PC-3 (cell line): ENCODE measurements at regions not wholly inside any gene's neighbourhood (a gene's known extent, or its start where the extent isn't known, plus 50 kb on each side); places are given as distances from the start of the nearest gene placed in this dataset.

Experiments
- ATAC-seq: fragments of 200-7000 bp; cut with Tn5 transposase; 2 replicates; pipeline ENCODE4 v1.9.1; 2020; ENCODE audit warnings: mild to moderate bottlenecking, moderate library complexity
- BruUV-seq: library from RNA; stranded (reverse); fragments of 400-500 nt; replicated peaks from 2 replicates; lab custom pipeline; 2021; lab: Mats Ljungman, UMichigan
- CTCF ChIA-PET: fragments of 300-600 bp; sonication (Branson Sonifier 250); formaldehyde crosslinking; loops from one replicate; lab custom pipeline; 2022; ENCODE audit warnings: antibody characterized with exemption; lab: Charles Lee
- POLR2A ChIA-PET: fragments of 300-600 bp; sonication (Branson Sonifier 250); formaldehyde crosslinking; loops from one replicate; lab custom pipeline; 2022; ENCODE audit warnings: antibody characterized with exemption; ENCODE audit not compliant: unreplicated experiment; lab: Charles Lee
- DNase-seq: peaks from one replicate; pipeline ENCODE4 v3.0.0-alpha.2; 2015
- H2AFZ ChIP-seq: fragments of 300-600 bp; sonication (generic); 2 replicates; pipeline ENCODE4 v1.6.0; 2016; ENCODE audit warnings: antibody characterized with exemption, low read length
- H3F3A ChIP-seq: fragments of 300-600 bp; sonication (generic); one replicate; pipeline ENCODE4 v1.6.0; 2017; ENCODE audit warnings: antibody characterized with exemption, low read length, control low read depth, mild to moderate bottlenecking; ENCODE audit not compliant: unreplicated experiment
- H3K27ac ChIP-seq: fragments of 300-600 bp; sonication (generic); 2 replicates; pipeline ENCODE4 v1.5.1; 2016; ENCODE audit warnings: mild to moderate bottlenecking, low read length
- H3K27me3 ChIP-seq: fragments of 300-600 bp; sonication (generic); 2 replicates; pipeline ENCODE4 v1.6.1; 2016; ENCODE audit warnings: low read length, mixed read lengths
- H3K36me3 ChIP-seq: fragments of 300-600 bp; sonication (generic); 2 replicates; pipeline ENCODE4 v1.6.1; 2016; ENCODE audit warnings: low read depth, mixed run types, low read length, mixed read lengths
- H3K4me1 ChIP-seq: fragments of 300-600 bp; sonication (generic); 2 replicates; pipeline ENCODE4 v1.5.1; 2016; ENCODE audit warnings: low read length; ENCODE audit not compliant: insufficient read depth
- H3K4me2 ChIP-seq: fragments of 300-600 bp; sonication (generic); 2 replicates; pipeline ENCODE4 v1.6.0; 2016; ENCODE audit warnings: low read length
- H3K4me3 ChIP-seq: fragments of 300-600 bp; sonication (generic); 2 replicates; pipeline ENCODE4 v1.5.1; 2016; ENCODE audit warnings: mild to moderate bottlenecking, low read length, mixed read lengths
- H3K79me2 ChIP-seq: fragments of 300-600 bp; sonication (generic); 2 replicates; pipeline ENCODE4 v1.6.1; 2017; ENCODE audit warnings: low read length, mixed read lengths
- H3K9ac ChIP-seq: fragments of 300-600 bp; sonication (generic); 2 replicates; pipeline ENCODE4 v1.6.0; 2016; ENCODE audit warnings: mild to moderate bottlenecking, low read length
- H3K9me2 ChIP-seq: fragments of 300-600 bp; sonication (generic); replicated peaks from 2 replicates; pipeline ENCODE4 v1.6.1; 2016; ENCODE audit warnings: mixed run types, low read length, mixed read lengths
- H3K9me3 ChIP-seq: fragments of 300-600 bp; sonication (generic); 2 replicates; pipeline ENCODE4 v1.6.1; 2016; ENCODE audit warnings: low read length, mixed read lengths
- H4K20me1 ChIP-seq: fragments of 300-600 bp; sonication (generic); 2 replicates; pipeline ENCODE4 v1.6.1; 2016; ENCODE audit warnings: low read length, mixed read lengths
- EZH2 ChIP-seq: fragments of 300-600 bp; sonication (generic); IDR thresholded peaks from one replicate; pipeline ENCODE4 v1.6.1; 2017; ENCODE audit warnings: antibody characterized with exemption, mild to moderate bottlenecking, low read length; ENCODE audit not compliant: unreplicated experiment
- EZH2phosphoT487 ChIP-seq: fragments of 300-600 bp; sonication (generic); IDR thresholded peaks from 2 replicates; pipeline ENCODE4 v1.6.1; 2018; ENCODE audit warnings: mild to moderate bottlenecking, antibody characterized with exemption, low read length, borderline replicate concordance
- intact Hi-C: fragments of 100-400 bp; cut with micrococcal nuclease; formaldehyde crosslinking; loops from 2 replicates; pipeline ENCODE4 v1.9.0; 2023
- TF ChIP-seq, protein P1 (sequence below): fragments of 300-600 bp; sonication (generic); conservative IDR thresholded peaks from 2 replicates; pipeline ENCODE4 v1.5.1; 2017; ENCODE audit warnings: antibody characterized with exemption, low read depth, mild to moderate bottlenecking, low read length

DNA sequence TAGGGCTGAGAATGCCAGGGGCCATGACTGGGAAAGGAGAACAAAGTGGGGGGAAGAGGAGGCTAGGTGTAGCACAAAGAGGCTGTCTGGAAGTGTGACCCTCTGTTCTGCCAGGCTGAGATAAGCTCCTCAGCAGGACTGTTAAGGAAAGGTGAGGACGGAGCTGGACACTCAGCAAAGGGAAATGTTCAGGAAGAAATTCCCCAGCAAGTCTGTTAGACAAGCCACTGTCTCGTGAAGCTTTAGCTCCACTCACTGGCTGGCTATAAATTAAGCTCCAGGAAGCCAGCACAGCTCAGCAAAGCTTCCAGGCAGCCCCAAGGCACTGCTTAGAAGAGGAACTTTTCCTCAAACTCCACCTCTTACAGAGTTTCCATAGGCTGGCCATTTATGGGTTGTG, 181.2 kb upstream of the API5 start:
- TF ChIP-seq, protein P1, sequence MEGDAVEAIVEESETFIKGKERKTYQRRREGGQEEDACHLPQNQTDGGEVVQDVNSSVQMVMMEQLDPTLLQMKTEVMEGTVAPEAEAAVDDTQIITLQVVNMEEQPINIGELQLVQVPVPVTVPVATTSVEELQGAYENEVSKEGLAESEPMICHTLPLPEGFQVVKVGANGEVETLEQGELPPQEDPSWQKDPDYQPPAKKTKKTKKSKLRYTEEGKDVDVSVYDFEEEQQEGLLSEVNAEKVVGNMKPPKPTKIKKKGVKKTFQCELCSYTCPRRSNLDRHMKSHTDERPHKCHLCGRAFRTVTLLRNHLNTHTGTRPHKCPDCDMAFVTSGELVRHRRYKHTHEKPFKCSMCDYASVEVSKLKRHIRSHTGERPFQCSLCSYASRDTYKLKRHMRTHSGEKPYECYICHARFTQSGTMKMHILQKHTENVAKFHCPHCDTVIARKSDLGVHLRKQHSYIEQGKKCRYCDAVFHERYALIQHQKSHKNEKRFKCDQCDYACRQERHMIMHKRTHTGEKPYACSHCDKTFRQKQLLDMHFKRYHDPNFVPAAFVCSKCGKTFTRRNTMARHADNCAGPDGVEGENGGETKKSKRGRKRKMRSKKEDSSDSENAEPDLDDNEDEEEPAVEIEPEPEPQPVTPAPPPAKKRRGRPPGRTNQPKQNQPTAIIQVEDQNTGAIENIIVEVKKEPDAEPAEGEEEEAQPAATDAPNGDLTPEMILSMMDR, result no peak
- no peak for TF ChIP-seq EZH2phosphoT487
- no peak for TF ChIP-seq EZH2
- no peak overlapping the region for H3K9ac ChIP-seq
- H3K4me3 ChIP-seq, result no peak overlapping the region
- ChIA-PET CTCF (no interaction called here), POLR2A (no interaction called here)
- no peaks in the 10 kb centered on the region for H3K36me3 ChIP-seq
- H3K4me1 ChIP-seq, result no peaks in the 10 kb centered on the region
- H3K27me3 ChIP-seq, result no peaks in the 10 kb centered on the region
- H3K9me2 ChIP-seq, result no peaks in the 10 kb centered on the region
- H3K4me2 ChIP-seq, result no peak overlapping the region
- intact Hi-C loops, result no loop called here
- no peaks in the 10 kb centered on the region for H3K9me3 ChIP-seq
- BruUV-seq, result no TSS peak
- no peak overlapping the region for H2AFZ ChIP-seq
- DNase-seq, result no peak
- no peak overlapping the region for H3K27ac ChIP-seq
- H3F3A ChIP-seq, result no peaks in the 10 kb centered on the region
- H3K79me2 ChIP-seq, result no peaks in the 10 kb centered on the region
- no peaks in the 10 kb centered on the region for H4K20me1 ChIP-seq
- no peak for ATAC-seq

DNA sequence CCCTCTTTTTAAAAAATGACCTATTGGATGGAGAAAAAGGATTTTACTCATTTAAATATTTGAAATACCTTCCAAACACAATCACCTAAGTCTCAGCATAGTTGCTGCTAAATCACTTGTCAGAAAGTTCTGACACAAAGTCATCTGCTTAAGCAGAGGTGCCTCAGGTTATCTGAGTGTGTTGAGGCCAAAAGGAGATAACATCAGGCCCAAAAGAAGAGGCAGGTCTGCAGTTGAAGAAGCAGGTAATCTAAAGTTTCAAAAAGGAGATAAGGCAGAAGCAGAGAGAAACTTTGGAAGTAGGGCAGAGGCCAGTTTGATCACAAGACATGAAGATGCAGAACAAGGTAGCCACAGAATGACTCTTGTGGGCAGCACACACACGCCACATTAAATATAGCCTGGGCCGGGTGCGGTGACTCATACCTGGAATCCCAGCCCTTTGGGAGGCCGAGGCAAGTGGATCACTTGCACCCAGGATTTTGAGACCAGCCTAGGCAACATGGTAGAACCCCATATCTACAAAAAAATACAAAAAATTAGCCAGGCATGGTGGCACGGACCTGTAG, 175.7 kb upstream of the API5 start:
- Histone ChIP-seq H3K36me3 (no peaks in the 10 kb centered on the region), H3K4me3 (no peak overlapping the region), H3K9ac (no peak overlapping the region), H4K20me1 (no peaks in the 10 kb centered on the region), H3K4me2 (no peak overlapping the region), H3K79me2 (no peaks in the 10 kb centered on the region), H2AFZ (no peak overlapping the region), H3F3A (no peaks in the 10 kb centered on the region), H3K27me3 (no peaks in the 10 kb centered on the region), H3K9me3 (no peaks in the 10 kb centered on the region), H3K9me2 (no peaks in the 10 kb centered on the region), H3K27ac (no peak overlapping the region), H3K4me1 (no peaks in the 10 kb centered on the region)
- ChIA-PET CTCF (no interaction called here), POLR2A (no interaction called here)
- intact Hi-C loops, result no loop called here
- ATAC-seq, result no peak
- BruUV-seq, result no TSS peak
- TF ChIP-seq, protein P1, result no peak
- TF ChIP-seq EZH2 (no peak), EZH2phosphoT487 (no peak)
- DNase-seq, result no peak

DNA sequence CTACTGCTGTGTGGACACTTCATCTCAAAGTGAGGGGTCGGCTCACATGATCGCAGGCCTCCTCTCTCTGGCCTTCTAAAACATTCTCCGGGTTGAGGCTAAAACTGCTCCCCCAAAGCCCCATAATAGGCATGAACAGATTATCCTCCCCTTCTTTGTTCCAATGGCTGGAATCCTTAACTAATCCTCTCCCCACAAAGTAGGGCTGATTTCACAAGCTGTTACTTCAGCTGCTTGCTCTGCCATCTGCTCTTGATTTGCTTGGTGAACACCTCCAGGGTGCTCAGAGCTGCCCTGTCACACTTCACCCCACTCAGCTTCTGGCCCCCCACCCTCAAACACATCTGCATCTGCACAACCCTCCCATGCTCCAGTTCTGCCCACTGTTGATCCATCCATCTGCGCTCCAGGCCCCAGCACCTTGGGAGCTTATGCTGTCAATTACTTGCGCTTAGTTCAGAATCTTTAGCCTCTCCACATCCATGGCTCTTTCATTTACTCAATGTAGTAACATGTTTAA, 173.1 kb upstream of the API5 start:
- H3F3A ChIP-seq, result no peaks in the 10 kb centered on the region
- H3K79me2 ChIP-seq, result no peaks in the 10 kb centered on the region
- ATAC-seq, result no peak
- CTCF ChIA-PET, result no interaction called here
- H3K27me3 ChIP-seq, result no peaks in the 10 kb centered on the region
- H3K9me3 ChIP-seq, result no peaks in the 10 kb centered on the region
- H3K4me1 ChIP-seq, result no peaks in the 10 kb centered on the region
- no peak overlapping the region for H3K27ac ChIP-seq
- intact Hi-C loops, result no loop called here
- no peak for TF ChIP-seq EZH2phosphoT487
- TF ChIP-seq, protein P1, result no peak
- no peak for TF ChIP-seq EZH2
- no peaks in the 10 kb centered on the region for H4K20me1 ChIP-seq
- H2AFZ ChIP-seq, result no peak overlapping the region
- POLR2A ChIA-PET, result no interaction called here
- H3K4me2 ChIP-seq, result no peak overlapping the region
- BruUV-seq, result no TSS peak
- H3K36me3 ChIP-seq, result no peaks in the 10 kb centered on the region
- no peak overlapping the region for H3K9ac ChIP-seq
- H3K9me2 ChIP-seq, result no peaks in the 10 kb centered on the region
- DNase-seq, result no peak
- no peak overlapping the region for H3K4me3 ChIP-seq
